ENCODE measurements at regions not wholly inside any gene's neighbourhood (a gene's known extent, or its start where the extent isn't known, plus 50 kb on each side); places are given as distances from the start of the nearest gene placed in this dataset. TPM values are rescaled to one million over a fixed set of nuclear protein-coding genes. Genes with fewer than 3 reads are reported as not detected.

GRCh38 chr5:149441986-149442385 lies 62.9 kb upstream of the IL17B start:
- DNase-seq (ENCODE audit: low read depth in 2 of 3, low spot score in 2 of 3) = no peak

GRCh38 chr5:149441194-149441753 lies 62.2 kb upstream of the IL17B start:
- no peak for DNase-seq (ENCODE audit: low read depth in 2 of 3, low spot score in 2 of 3)

GRCh38 chr5:149439899-149440542 lies 60.9 kb upstream of the IL17B start:
- DNase-seq (ENCODE audit: low read depth in 2 of 3, low spot score in 2 of 3) = peak in 2 of 3 donors; percentile 63 to 64

DNA sequence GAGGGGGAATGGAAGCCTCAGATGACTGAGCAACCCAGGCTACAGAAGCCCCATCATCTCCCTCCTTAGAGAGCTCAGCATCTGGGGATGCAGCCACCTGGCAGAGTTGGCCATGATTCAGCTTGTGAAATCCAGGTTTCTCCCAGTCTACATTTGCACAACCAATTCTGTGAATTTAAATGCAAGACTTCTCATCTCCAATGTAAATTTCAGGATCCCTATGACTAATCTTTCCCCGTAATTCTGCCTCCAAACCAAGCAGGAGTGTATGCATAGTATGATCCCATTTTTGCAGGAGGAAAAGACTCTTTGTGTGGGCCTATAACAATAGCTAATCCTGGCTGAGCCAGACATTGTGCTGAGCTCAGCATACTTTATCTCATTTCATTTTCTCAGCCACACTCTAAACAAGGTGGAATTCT lies 59.6 kb upstream of the IL17B start:
- DNase-seq (ENCODE audit: low read depth in 2 of 3, low spot score in 2 of 3) = no peak

- no peak for DNase-seq (ENCODE audit: low read depth in 2 of 3, low spot score in 2 of 3)
Measured at GRCh38 chr5:149438281-149438680, 59.2 kb upstream of the IL17B start.

- DNase-seq (ENCODE audit: low read depth in 2 of 3, low spot score in 2 of 3) = no peak
Measured at GRCh38 chr5:149437391-149438040, 58.4 kb upstream of the IL17B start.

GRCh38 chr5:149435660-149436059 lies 56.6 kb upstream of the IL17B start:
- DNase-seq (ENCODE audit: low read depth in 2 of 3, low spot score in 2 of 3) = no peak

- no peak for DNase-seq (ENCODE audit: low read depth in 2 of 3, low spot score in 2 of 3)
Measured at GRCh38 chr5:149435015-149435376, 55.9 kb upstream of the IL17B start.

DNA sequence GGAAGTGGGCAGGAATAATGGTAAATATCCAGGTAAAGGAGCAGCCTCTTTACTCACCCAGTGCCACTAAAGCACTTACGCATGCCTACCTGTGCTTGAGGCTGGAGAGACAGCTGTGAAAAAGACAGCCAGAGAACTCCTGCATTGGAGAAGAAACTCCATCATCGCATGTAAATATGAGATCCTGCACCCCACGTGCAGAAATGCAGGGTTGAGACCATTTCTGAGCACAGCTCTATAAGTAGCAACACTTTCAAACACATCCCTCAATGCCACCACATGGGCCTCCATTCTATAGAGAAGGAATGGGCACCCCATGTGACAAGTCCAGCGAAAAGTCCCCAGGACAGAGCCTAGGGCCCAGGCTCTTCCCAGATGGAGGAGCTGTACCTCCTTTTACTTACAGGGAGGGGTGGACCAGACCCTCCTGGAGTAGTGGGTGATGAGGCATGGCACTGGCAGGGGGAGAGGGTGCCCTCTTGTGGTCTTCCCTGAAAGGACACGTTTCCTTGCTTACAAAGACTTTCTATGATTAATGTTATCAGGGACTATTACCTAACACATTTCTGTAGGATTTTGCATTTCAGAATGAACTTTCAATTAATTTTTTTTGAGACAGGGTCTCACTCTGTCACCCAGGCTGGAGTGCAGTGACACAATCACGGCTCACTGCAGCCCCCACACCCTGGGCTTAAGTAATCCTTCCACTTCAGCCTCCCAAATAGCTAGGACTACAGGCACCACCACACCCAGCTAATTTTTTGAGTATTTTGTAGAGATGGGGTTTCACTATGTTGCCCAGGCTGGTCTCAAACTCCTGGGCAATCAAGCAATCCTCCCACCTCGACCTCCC lies 55.3 kb upstream of the IL17B start:
- peak in 2 of 3 donors; percentile 39 to 60 for DNase-seq (ENCODE audit: low read depth in 2 of 3, low spot score in 2 of 3)

DNA sequence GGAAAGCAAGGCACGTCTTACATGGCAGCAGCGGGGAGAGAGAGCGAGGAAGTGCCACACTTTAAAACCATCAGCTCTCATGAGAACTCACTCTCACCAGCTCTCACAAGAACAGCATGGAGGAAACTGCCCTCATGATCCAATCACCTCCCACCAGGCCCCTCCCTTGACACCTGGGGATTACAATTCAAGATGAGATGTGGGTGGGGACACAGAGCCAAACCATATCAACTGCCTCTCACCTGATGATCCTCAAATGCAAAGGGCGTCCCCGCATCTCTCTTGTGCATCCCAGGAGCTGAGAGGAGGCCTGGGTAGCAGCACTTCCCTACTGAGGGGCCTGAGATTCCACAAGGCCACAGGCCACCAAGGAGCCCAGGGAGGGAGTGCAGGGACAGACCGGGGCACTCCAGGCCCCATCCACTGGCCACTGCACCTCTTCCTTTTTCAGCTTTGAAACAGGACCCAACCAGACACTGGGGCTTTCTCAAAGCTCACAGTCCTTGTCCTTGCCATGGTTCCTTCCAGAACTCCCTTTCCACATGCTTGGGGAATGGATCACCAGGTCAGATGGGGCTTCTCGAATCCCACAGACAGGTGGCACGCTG lies 54.5 kb upstream of the IL17B start:
- no peak for DNase-seq (ENCODE audit: low read depth in 2 of 3, low spot score in 2 of 3)

DNA sequence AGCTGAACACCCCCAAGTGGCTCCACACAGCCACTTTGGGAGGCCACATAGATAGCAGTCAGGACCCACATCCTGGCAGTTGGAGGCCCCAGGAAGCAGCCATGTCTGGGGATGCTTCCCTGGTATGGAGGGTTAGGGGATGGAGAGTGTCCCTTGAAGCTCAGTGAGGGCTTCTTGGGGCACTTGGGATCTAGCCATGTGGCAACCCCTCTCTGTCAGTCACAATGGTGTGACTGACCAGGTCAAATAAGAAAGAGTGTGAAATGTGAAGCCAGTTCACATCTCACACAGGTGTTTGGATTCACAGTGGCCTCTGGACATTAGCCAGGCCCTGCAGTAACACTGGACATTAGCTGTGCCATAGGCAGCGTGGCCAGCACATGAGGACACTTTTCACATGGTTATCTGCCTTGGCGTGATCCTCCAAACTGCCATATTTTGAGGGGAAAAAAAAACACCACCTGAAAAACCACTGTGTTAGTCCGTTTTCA lies 53.9 kb upstream of the IL17B start:
- no peak for DNase-seq (ENCODE audit: low read depth in 2 of 3, low spot score in 2 of 3)

- no peak for DNase-seq (ENCODE audit: low read depth in 2 of 3, low spot score in 2 of 3)
Measured at GRCh38 chr5:149432376-149432775, 53.3 kb upstream of the IL17B start.

DNA sequence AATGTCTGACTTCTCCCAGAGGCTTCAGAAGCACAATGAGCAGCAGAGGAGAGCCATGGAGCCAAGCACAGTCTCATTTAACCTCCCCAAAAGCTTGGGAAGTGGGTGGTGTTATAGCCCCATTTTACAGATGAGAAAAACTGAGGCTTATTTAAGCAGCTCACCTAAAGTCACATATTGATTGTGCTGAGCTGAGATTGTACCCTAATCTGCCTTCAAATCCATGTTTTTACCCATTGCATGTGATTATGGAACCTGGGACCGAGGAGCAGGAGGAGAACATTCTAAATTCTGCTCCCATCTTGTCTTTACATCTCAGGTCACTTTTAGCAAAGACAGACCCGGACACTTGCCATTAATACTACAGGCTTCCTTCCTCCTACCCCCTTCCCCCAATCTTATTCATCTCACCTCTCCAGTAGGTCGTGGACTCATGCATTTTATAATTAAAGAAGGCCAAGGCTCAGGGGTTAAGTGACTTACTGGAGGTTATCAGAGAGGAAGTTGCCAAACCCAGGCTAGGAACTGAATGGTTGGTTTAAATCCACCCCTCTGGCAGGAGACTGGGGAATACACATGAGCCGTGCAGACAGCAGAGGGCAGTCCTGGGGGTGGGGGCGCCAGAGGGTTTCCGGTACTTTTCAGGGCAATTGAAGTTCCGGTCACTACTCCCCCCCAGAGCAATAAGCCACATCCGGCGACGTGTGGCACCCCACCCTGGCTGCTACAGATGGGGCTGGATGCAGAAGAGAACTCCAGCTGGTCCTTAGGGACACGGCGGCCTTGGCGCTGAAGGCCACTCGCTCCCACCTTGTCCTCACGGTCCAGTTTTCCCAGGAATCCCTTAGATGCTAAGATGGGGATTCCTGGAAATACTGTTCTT lies 51.0 kb upstream of the IL17B start:
- peak in 1 of 3 donors; percentile 52 for DNase-seq (ENCODE audit: low read depth in 2 of 3, low spot score in 2 of 3)

Small RNA genes lying in the stretch of these regions (small RNA-seq; reads per million reads assigned to genes)
- not detected for gene MIR145

All from hematopoietic multipotent progenitor cell (in vitro differentiated cells).